Neural cell (in vitro differentiated cells): ENCODE measurements at regions not wholly inside any gene's neighbourhood (a gene's known extent, or its start where the extent isn't known, plus 50 kb on each side); places are given as distances from the start of the nearest gene placed in this dataset.

Experiments used
- H2AFZ ChIP-seq: fragments of 200-600, 300-800 bp; sonication (generic), shearing (Covaris generic); 2 replicates; pipeline ENCODE4 v1.6.0; 2014; ENCODE audit warnings: low read depth, mild to moderate bottlenecking, antibody characterized with exemption, low read length, moderate library complexity
- H3F3A ChIP-seq: fragments of 200-600 bp; shearing (Covaris generic); 2 replicates; pipeline ENCODE4 v1.6.1; 2016; ENCODE audit warnings: mild to moderate bottlenecking, moderate library complexity, mixed read lengths, antibody characterized with exemption, low read length; ENCODE audit not compliant: insufficient read depth, poor library complexity, severe bottlenecking
- H3K27ac ChIP-seq: fragments of 200-600, 300-800 bp; sonication (generic), shearing (Covaris generic); 2 replicates; pipeline ENCODE4 v1.5.1; 2014; ENCODE audit warnings: mild to moderate bottlenecking, low read length, moderate library complexity
- H3K27me3 ChIP-seq: fragments of 300-800, 200-600 bp; sonication (generic), shearing (Covaris generic); 2 replicates; pipeline ENCODE4 v1.6.0; 2014; ENCODE audit warnings: mild to moderate bottlenecking, low read depth, low read length, moderate library complexity; ENCODE audit not compliant: insufficient read depth
- H3K36me3 ChIP-seq: fragments of 300-800, 200-600 bp; sonication (generic), shearing (Covaris generic); 2 replicates; pipeline ENCODE4 v1.5.1; 2014; ENCODE audit warnings: mild to moderate bottlenecking, antibody characterized with exemption, low read length, moderate library complexity; ENCODE audit not compliant: insufficient read depth
- H3K4me2 ChIP-seq: fragments of 300-800, 200-600 bp; sonication (generic), shearing (Covaris generic); 2 replicates; pipeline ENCODE4 v1.6.0; 2014; ENCODE audit warnings: mild to moderate bottlenecking, low read length
- H3K4me3 ChIP-seq: fragments of 300-800, 200-600 bp; sonication (generic), shearing (Covaris generic); 2 replicates; pipeline ENCODE4 v1.5.1; 2014; ENCODE audit warnings: mild to moderate bottlenecking, low read length, moderate library complexity
- H3K79me2 ChIP-seq: fragments of 200-600 bp; shearing (Covaris generic); replicated peaks from 2 replicates; pipeline ENCODE4 v1.6.0; 2014; ENCODE audit warnings: mild to moderate bottlenecking, low read length, moderate library complexity; ENCODE audit not compliant: insufficient read depth
- H3K9ac ChIP-seq: fragments of 300-800, 200-600 bp; sonication (generic), shearing (Covaris generic); 2 replicates; pipeline ENCODE4 v1.6.1; 2016; ENCODE audit warnings: mild to moderate bottlenecking, low read length, mixed read lengths
- H3K9me2 ChIP-seq: fragments of 200-600 bp; shearing (Covaris generic); 2 replicates; pipeline ENCODE4 v1.6.1; 2016; ENCODE audit warnings: mild to moderate bottlenecking, low read length, mixed read lengths; ENCODE audit not compliant: insufficient read depth
- H3K9me3 ChIP-seq: fragments of 200-600, 300-800 bp; sonication (generic), shearing (Covaris generic); 2 replicates; pipeline ENCODE4 v1.6.1; 2016; ENCODE audit warnings: mild to moderate bottlenecking, mixed run types, low read length, moderate library complexity, mixed read lengths
- H4K20me1 ChIP-seq: fragments of 200-600 bp; shearing (Covaris generic); 2 replicates; pipeline ENCODE4 v1.6.1; 2016; ENCODE audit warnings: mild to moderate bottlenecking, mixed run types; ENCODE audit not compliant: insufficient read depth
- CTCF ChIP-seq: fragments of 450-650 bp; IDR thresholded peaks from 2 replicates; pipeline ENCODE4 v1.5.1; 2014; ENCODE audit warnings: antibody characterized with exemption, mild to moderate bottlenecking, moderate library complexity; ENCODE audit not compliant: poor library complexity, severe bottlenecking
- EP300 ChIP-seq: fragments of 450-650 bp; conservative IDR thresholded peaks from 2 replicates; pipeline ENCODE4 v1.6.1; 2014; ENCODE audit warnings: antibody characterized with exemption, mild to moderate bottlenecking, moderate library complexity; ENCODE audit not compliant: poor library complexity, severe bottlenecking
- EZH2 ChIP-seq: fragments of 200-600, 300-800 bp; shearing (Covaris generic), sonication (generic); IDR thresholded peaks from 2 replicates; pipeline ENCODE4 v1.6.1; 2014; ENCODE audit warnings: antibody characterized with exemption, low read length, borderline replicate concordance, mild to moderate bottlenecking; ENCODE audit not compliant: insufficient read depth, poor library complexity, severe bottlenecking
- MXI1 ChIP-seq: fragments of 450-650 bp; conservative IDR thresholded peaks from 2 replicates; pipeline ENCODE4 v1.6.1; 2014; ENCODE audit warnings: antibody characterized with exemption, mild to moderate bottlenecking; ENCODE audit not compliant: poor library complexity, severe bottlenecking
- POLR2AphosphoS5 ChIP-seq: IDR thresholded peaks from 2 replicates; pipeline ENCODE4 v1.6.1; 2012
- RAD21 ChIP-seq: fragments of 450-650 bp; conservative IDR thresholded peaks from 2 replicates; pipeline ENCODE4 v1.6.1; 2014; ENCODE audit warnings: antibody characterized with exemption, mild to moderate bottlenecking, moderate library complexity
- REST ChIP-seq: IDR thresholded peaks from 2 replicates; pipeline ENCODE4 v1.6.1; 2012; ENCODE audit warnings: borderline replicate concordance
- SMC3 ChIP-seq: fragments of 450-650 bp; conservative IDR thresholded peaks from 2 replicates; pipeline ENCODE4 v1.6.1; 2014; ENCODE audit warnings: antibody characterized with exemption, mild to moderate bottlenecking, moderate library complexity; ENCODE audit not compliant: poor library complexity
- TAF1 ChIP-seq: IDR thresholded peaks from 2 replicates; pipeline ENCODE4 v1.6.1; 2012; ENCODE audit warnings: low read depth

- H3K9ac ChIP-seq = no peak overlapping the region
Measured at GRCh38 chr11:130999086-130999485, 82.8 kb upstream of the SNX19 start.

GRCh38 chr11:130999992-131000770 is 83.9 kb upstream of the SNX19 start:
- H3K27me3 ChIP-seq = no peaks in the 10 kb centered on the region
- H3K27ac ChIP-seq = no peak overlapping the region
- H3K4me2 ChIP-seq = no peak overlapping the region
- TF ChIP-seq TAF1 (no peak), EZH2 (no peak), EP300 (no peak), SMC3 (no peak), MXI1 (no peak), POLR2AphosphoS5 (no peak), REST (no peak), RAD21 (no peak)

More at GRCh38 chr11:130999086-130999485, 82.8 kb upstream of the SNX19 start:
- H3K27me3 ChIP-seq = no peaks in the 10 kb centered on the region
- no peaks in the 10 kb centered on the region for H3F3A ChIP-seq
- no peaks in the 10 kb centered on the region for H3K9me2 ChIP-seq
- H3K27ac ChIP-seq = no peak overlapping the region
- H3K79me2 ChIP-seq = no peaks in the 10 kb centered on the region
- H4K20me1 ChIP-seq = no peaks in the 10 kb centered on the region
- no peak overlapping the region for H3K4me3 ChIP-seq
- H2AFZ ChIP-seq = no peak overlapping the region
- TF ChIP-seq MXI1 = no peak
- no peak for TF ChIP-seq RAD21
- TF ChIP-seq POLR2AphosphoS5 = no peak
- no peak for TF ChIP-seq REST
- no peak for TF ChIP-seq TAF1
- no peak for TF ChIP-seq SMC3
- TF ChIP-seq CTCF = no peak
- TF ChIP-seq EP300 = no peak
- no peak for TF ChIP-seq EZH2
- H3K9me3 ChIP-seq = no peaks in the 10 kb centered on the region
- H3K4me2 ChIP-seq = no peak overlapping the region
- H3K36me3 ChIP-seq = no peaks in the 10 kb centered on the region

More at GRCh38 chr11:130999992-131000770, 83.9 kb upstream of the SNX19 start:
- H3K9ac ChIP-seq = no peak overlapping the region
- H3K36me3 ChIP-seq = no peaks in the 10 kb centered on the region
- no peaks in the 10 kb centered on the region for H3K9me3 ChIP-seq
- H4K20me1 ChIP-seq = no peaks in the 10 kb centered on the region
- H3K4me3 ChIP-seq = no peak overlapping the region
- H3F3A ChIP-seq = no peaks in the 10 kb centered on the region
- no peaks in the 10 kb centered on the region for H3K9me2 ChIP-seq
- no peak overlapping the region for H2AFZ ChIP-seq
- H3K79me2 ChIP-seq = no peaks in the 10 kb centered on the region
